ENCODE measurements at regions not wholly inside any gene's neighbourhood (a gene's known extent, or its start where the extent isn't known, plus 50 kb on each side); places are given as distances from the start of the nearest gene placed in this dataset.

GRCh38 chr1:117275055-117275454 lies 64.3 kb upstream of the VTCN1 start:
- H3K4me1 Mint-ChIP-seq, result no peaks in the 10 kb centered on the region
- no peak for DNase-seq
- H3K9me3 Mint-ChIP-seq, result no peaks in the 10 kb centered on the region
- no peak overlapping the region for H3K27ac Mint-ChIP-seq
- POLR2A ChIA-PET, result no interaction called here
- CTCF ChIA-PET, result interaction anchor here (0.9 kb wide), 1 partner anchor 260 kb away, joined by 3 read pairs; no protein-coding TSS in a partner anchor
- H3K27me3 Mint-ChIP-seq, result peaks cover 4% of the 10 kb centered on the region
- H3K36me3 Mint-ChIP-seq (ENCODE audit: low read depth), result no peaks in the 10 kb centered on the region
- H3K4me3 Mint-ChIP-seq, result no peak overlapping the region

GRCh38 chr1:117271959-117272358 lies 61.2 kb upstream of the VTCN1 start:
- CTCF ChIA-PET, result no interaction called here
- no peak for DNase-seq
- Mint-ChIP-seq H3K4me3 (no peak overlapping the region), H3K27ac (no peak overlapping the region), H3K9me3 (no peaks in the 10 kb centered on the region), H3K27me3 (peaks cover 4% of the 10 kb centered on the region), H3K4me1 (no peaks in the 10 kb centered on the region), H3K36me3 (ENCODE audit: low read depth) (no peaks in the 10 kb centered on the region)
- POLR2A ChIA-PET, result no interaction called here

- ChIA-PET POLR2A (no interaction called here), CTCF (no interaction called here)
- Mint-ChIP-seq H3K4me3 (no peak overlapping the region), H3K27ac (no peak overlapping the region), H3K4me1 (no peaks in the 10 kb centered on the region), H3K36me3 (ENCODE audit: low read depth) (no peaks in the 10 kb centered on the region), H3K27me3 (peaks cover 4% of the 10 kb centered on the region), H3K9me3 (no peaks in the 10 kb centered on the region)
- no peak for DNase-seq
These were observed 60.4 kb upstream of the VTCN1 start for GRCh38 chr1:117271129-117271528.

- H3K9me3 Mint-ChIP-seq, result no peaks in the 10 kb centered on the region
- no peak overlapping the region for H3K27ac Mint-ChIP-seq
- H3K4me3 Mint-ChIP-seq, result no peak overlapping the region
- no peak for DNase-seq
- peaks cover 4% of the 10 kb centered on the region for H3K27me3 Mint-ChIP-seq
- H3K36me3 Mint-ChIP-seq (ENCODE audit: low read depth), result no peaks in the 10 kb centered on the region
- no peaks in the 10 kb centered on the region for H3K4me1 Mint-ChIP-seq
- CTCF ChIA-PET, result no interaction called here
- POLR2A ChIA-PET, result no interaction called here
These were observed 60.0 kb upstream of the VTCN1 start for GRCh38 chr1:117270679-117271078.

- Mint-ChIP-seq H3K27me3 (peaks cover 4% of the 10 kb centered on the region), H3K9me3 (no peaks in the 10 kb centered on the region), H3K4me3 (no peak overlapping the region), H3K27ac (no peak overlapping the region), H3K4me1 (no peaks in the 10 kb centered on the region), H3K36me3 (ENCODE audit: low read depth) (no peaks in the 10 kb centered on the region)
- CTCF ChIA-PET, result no interaction called here
- POLR2A ChIA-PET, result no interaction called here
- no peak for DNase-seq
These were observed 58.1 kb upstream of the VTCN1 start for GRCh38 chr1:117268535-117269455.

GRCh38 chr1:117267232-117267774 lies 56.6 kb upstream of the VTCN1 start:
- no peaks in the 10 kb centered on the region for H3K9me3 Mint-ChIP-seq
- POLR2A ChIA-PET, result no interaction called here
- H3K27ac Mint-ChIP-seq, result no peak overlapping the region
- no peaks in the 10 kb centered on the region for H3K4me1 Mint-ChIP-seq
- H3K36me3 Mint-ChIP-seq (ENCODE audit: low read depth), result no peaks in the 10 kb centered on the region
- DNase-seq, result no peak
- no peak overlapping the region for H3K4me3 Mint-ChIP-seq
- peaks cover 4% of the 10 kb centered on the region for H3K27me3 Mint-ChIP-seq
- CTCF ChIA-PET, result no interaction called here

- no peak for DNase-seq
- ChIA-PET CTCF (no interaction called here), POLR2A (no interaction called here)
- Mint-ChIP-seq H3K9me3 (peaks cover 6% of the 10 kb centered on the region), H3K36me3 (ENCODE audit: low read depth) (no peaks in the 10 kb centered on the region), H3K27me3 (peaks cover 2% of the 10 kb centered on the region), H3K4me1 (no peaks in the 10 kb centered on the region), H3K4me3 (no peak overlapping the region), H3K27ac (no peak overlapping the region)
These were observed 52.2 kb upstream of the VTCN1 start for GRCh38 chr1:117262976-117263375.

- POLR2A ChIA-PET, result no interaction called here
- Mint-ChIP-seq H3K27me3 (peaks cover 2% of the 10 kb centered on the region), H3K9me3 (peaks cover 6% of the 10 kb centered on the region), H3K4me3 (no peak overlapping the region), H3K4me1 (no peaks in the 10 kb centered on the region), H3K36me3 (ENCODE audit: low read depth) (no peaks in the 10 kb centered on the region), H3K27ac (no peak overlapping the region)
- no peak for DNase-seq
- CTCF ChIA-PET, result no interaction called here
These were observed 50.7 kb upstream of the VTCN1 start for GRCh38 chr1:117261424-117261785.

- no peak for DNase-seq
- no peak overlapping the region for H3K4me3 Mint-ChIP-seq
- no peaks in the 10 kb centered on the region for H3K36me3 Mint-ChIP-seq (ENCODE audit: low read depth)
- peaks cover 6% of the 10 kb centered on the region for H3K9me3 Mint-ChIP-seq
- no peaks in the 10 kb centered on the region for H3K4me1 Mint-ChIP-seq
- ChIA-PET CTCF (no interaction called here), POLR2A (no interaction called here)
- H3K27me3 Mint-ChIP-seq, result peaks cover 2% of the 10 kb centered on the region
- no peak overlapping the region for H3K27ac Mint-ChIP-seq
These were observed 50.2 kb upstream of the VTCN1 start for GRCh38 chr1:117260761-117261423.
